Neural cell (in vitro differentiated cells): ENCODE measurements at regions not wholly inside any gene's neighbourhood (a gene's known extent, or its start where the extent isn't known, plus 50 kb on each side); places are given as distances from the start of the nearest gene placed in this dataset.

Source experiments
- H2AFZ ChIP-seq: fragments of 200-600, 300-800 bp; sonication (generic), shearing (Covaris generic); 2 replicates; pipeline ENCODE4 v1.6.0; 2014; ENCODE audit warnings: low read depth, mild to moderate bottlenecking, antibody characterized with exemption, low read length, moderate library complexity
- H3F3A ChIP-seq: fragments of 200-600 bp; shearing (Covaris generic); 2 replicates; pipeline ENCODE4 v1.6.1; 2016; ENCODE audit warnings: mild to moderate bottlenecking, moderate library complexity, mixed read lengths, antibody characterized with exemption, low read length; ENCODE audit not compliant: insufficient read depth, poor library complexity, severe bottlenecking
- H3K27ac ChIP-seq: fragments of 200-600, 300-800 bp; sonication (generic), shearing (Covaris generic); 2 replicates; pipeline ENCODE4 v1.5.1; 2014; ENCODE audit warnings: mild to moderate bottlenecking, low read length, moderate library complexity
- H3K27me3 ChIP-seq: fragments of 300-800, 200-600 bp; sonication (generic), shearing (Covaris generic); 2 replicates; pipeline ENCODE4 v1.6.0; 2014; ENCODE audit warnings: mild to moderate bottlenecking, low read depth, low read length, moderate library complexity; ENCODE audit not compliant: insufficient read depth
- H3K36me3 ChIP-seq: fragments of 300-800, 200-600 bp; sonication (generic), shearing (Covaris generic); 2 replicates; pipeline ENCODE4 v1.5.1; 2014; ENCODE audit warnings: mild to moderate bottlenecking, antibody characterized with exemption, low read length, moderate library complexity; ENCODE audit not compliant: insufficient read depth
- H3K4me2 ChIP-seq: fragments of 300-800, 200-600 bp; sonication (generic), shearing (Covaris generic); 2 replicates; pipeline ENCODE4 v1.6.0; 2014; ENCODE audit warnings: mild to moderate bottlenecking, low read length
- H3K4me3 ChIP-seq: fragments of 300-800, 200-600 bp; sonication (generic), shearing (Covaris generic); 2 replicates; pipeline ENCODE4 v1.5.1; 2014; ENCODE audit warnings: mild to moderate bottlenecking, low read length, moderate library complexity
- H3K79me2 ChIP-seq: fragments of 200-600 bp; shearing (Covaris generic); replicated peaks from 2 replicates; pipeline ENCODE4 v1.6.0; 2014; ENCODE audit warnings: mild to moderate bottlenecking, low read length, moderate library complexity; ENCODE audit not compliant: insufficient read depth
- H3K9ac ChIP-seq: fragments of 300-800, 200-600 bp; sonication (generic), shearing (Covaris generic); 2 replicates; pipeline ENCODE4 v1.6.1; 2016; ENCODE audit warnings: mild to moderate bottlenecking, low read length, mixed read lengths
- H3K9me2 ChIP-seq: fragments of 200-600 bp; shearing (Covaris generic); 2 replicates; pipeline ENCODE4 v1.6.1; 2016; ENCODE audit warnings: mild to moderate bottlenecking, low read length, mixed read lengths; ENCODE audit not compliant: insufficient read depth
- H3K9me3 ChIP-seq: fragments of 200-600, 300-800 bp; sonication (generic), shearing (Covaris generic); 2 replicates; pipeline ENCODE4 v1.6.1; 2016; ENCODE audit warnings: mild to moderate bottlenecking, mixed run types, low read length, moderate library complexity, mixed read lengths
- H4K20me1 ChIP-seq: fragments of 200-600 bp; shearing (Covaris generic); 2 replicates; pipeline ENCODE4 v1.6.1; 2016; ENCODE audit warnings: mild to moderate bottlenecking, mixed run types; ENCODE audit not compliant: insufficient read depth
- CTCF ChIP-seq: fragments of 450-650 bp; IDR thresholded peaks from 2 replicates; pipeline ENCODE4 v1.5.1; 2014; ENCODE audit warnings: antibody characterized with exemption, mild to moderate bottlenecking, moderate library complexity; ENCODE audit not compliant: poor library complexity, severe bottlenecking
- EP300 ChIP-seq: fragments of 450-650 bp; conservative IDR thresholded peaks from 2 replicates; pipeline ENCODE4 v1.6.1; 2014; ENCODE audit warnings: antibody characterized with exemption, mild to moderate bottlenecking, moderate library complexity; ENCODE audit not compliant: poor library complexity, severe bottlenecking
- EZH2 ChIP-seq: fragments of 200-600, 300-800 bp; shearing (Covaris generic), sonication (generic); IDR thresholded peaks from 2 replicates; pipeline ENCODE4 v1.6.1; 2014; ENCODE audit warnings: antibody characterized with exemption, low read length, borderline replicate concordance, mild to moderate bottlenecking; ENCODE audit not compliant: insufficient read depth, poor library complexity, severe bottlenecking
- MXI1 ChIP-seq: fragments of 450-650 bp; conservative IDR thresholded peaks from 2 replicates; pipeline ENCODE4 v1.6.1; 2014; ENCODE audit warnings: antibody characterized with exemption, mild to moderate bottlenecking; ENCODE audit not compliant: poor library complexity, severe bottlenecking
- POLR2AphosphoS5 ChIP-seq: IDR thresholded peaks from 2 replicates; pipeline ENCODE4 v1.6.1; 2012
- RAD21 ChIP-seq: fragments of 450-650 bp; conservative IDR thresholded peaks from 2 replicates; pipeline ENCODE4 v1.6.1; 2014; ENCODE audit warnings: antibody characterized with exemption, mild to moderate bottlenecking, moderate library complexity
- REST ChIP-seq: IDR thresholded peaks from 2 replicates; pipeline ENCODE4 v1.6.1; 2012; ENCODE audit warnings: borderline replicate concordance
- SMC3 ChIP-seq: fragments of 450-650 bp; conservative IDR thresholded peaks from 2 replicates; pipeline ENCODE4 v1.6.1; 2014; ENCODE audit warnings: antibody characterized with exemption, mild to moderate bottlenecking, moderate library complexity; ENCODE audit not compliant: poor library complexity
- TAF1 ChIP-seq: IDR thresholded peaks from 2 replicates; pipeline ENCODE4 v1.6.1; 2012; ENCODE audit warnings: low read depth

GRCh38 chr18:29436459-29436858, 1259.5 kb upstream of the CDH2 start:
- Histone ChIP-seq H3K9ac (no peak overlapping the region), H3K9me2 (no peaks in the 10 kb centered on the region), H3K4me3 (no peak overlapping the region), H3K27me3 (no peaks in the 10 kb centered on the region), H3K36me3 (no peaks in the 10 kb centered on the region), H2AFZ (no peak overlapping the region), H3F3A (no peaks in the 10 kb centered on the region), H4K20me1 (no peaks in the 10 kb centered on the region), H3K27ac (no peak overlapping the region), H3K79me2 (no peaks in the 10 kb centered on the region), H3K4me2 (no peak overlapping the region), H3K9me3 (no peaks in the 10 kb centered on the region)
- TF ChIP-seq TAF1 (no peak), CTCF (no peak), POLR2AphosphoS5 (no peak), RAD21 (no peak), EZH2 (no peak), EP300 (no peak), REST (no peak), MXI1 (no peak)

- H3K4me3 ChIP-seq, result no peak overlapping the region
- no peak overlapping the region for H3K4me2 ChIP-seq
- no peaks in the 10 kb centered on the region for H4K20me1 ChIP-seq
- H3K79me2 ChIP-seq, result no peaks in the 10 kb centered on the region
- H3K9me3 ChIP-seq, result no peaks in the 10 kb centered on the region
- no peaks in the 10 kb centered on the region for H3K27me3 ChIP-seq
- no peak overlapping the region for H3K27ac ChIP-seq
- H2AFZ ChIP-seq, result no peak overlapping the region
- no peaks in the 10 kb centered on the region for H3K9me2 ChIP-seq
- no peak for TF ChIP-seq CTCF
- no peak for TF ChIP-seq SMC3
- TF ChIP-seq REST, result no peak
- no peak for TF ChIP-seq EZH2
- TF ChIP-seq RAD21, result no peak
- TF ChIP-seq POLR2AphosphoS5, result no peak
- no peak for TF ChIP-seq TAF1
- TF ChIP-seq MXI1, result no peak
- no peaks in the 10 kb centered on the region for H3K36me3 ChIP-seq
- no peaks in the 10 kb centered on the region for H3F3A ChIP-seq
- no peak overlapping the region for H3K9ac ChIP-seq
Observed at GRCh38 chr18:29434650-29435049, 1257.7 kb upstream of the CDH2 start.
